Lower leg skin (tissue), 3 donors: ENCODE measurements at regions not wholly inside any gene's neighbourhood (a gene's known extent, or its start where the extent isn't known, plus 50 kb on each side); places are given as distances from the start of the nearest gene placed in this dataset.

Experiments
- POLR2A ChIP-seq, 2 donors: fragments of 450-650 bp; IDR thresholded peaks; one replicate each; pipeline ENCODE4 v1.6.1; 2016 to 2017; ENCODE audit warnings: antibody characterized with exemption in 2 of 2, mild to moderate bottlenecking in 1 of 2, moderate library complexity in 1 of 2
- TF ChIP-seq, protein P1 (sequence below), 3 donors: fragments of 450-650 bp; IDR thresholded peaks; one replicate each; pipeline ENCODE4 v1.5.1; 2016; ENCODE audit warnings: antibody characterized with exemption in 3 of 3, mild to moderate bottlenecking in 3 of 3, moderate library complexity in 2 of 3

DNA sequence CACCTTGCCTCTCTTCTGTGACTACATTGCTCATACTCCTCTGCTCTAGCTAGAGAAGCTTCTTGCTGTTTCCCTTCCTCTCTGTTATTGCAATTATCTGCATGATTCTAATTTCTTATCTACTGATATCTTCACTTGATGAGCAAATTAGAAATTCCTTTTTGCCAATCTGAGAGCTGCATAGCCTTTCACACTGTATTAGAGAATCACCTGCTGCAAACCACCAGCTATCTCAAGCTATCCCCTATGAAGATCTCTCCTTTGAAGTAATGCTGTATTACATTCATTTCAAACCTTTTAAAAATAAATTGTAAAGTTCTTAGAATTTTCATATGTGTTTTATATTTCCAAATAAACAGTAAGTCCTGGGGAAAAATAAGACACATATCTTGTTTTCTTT lies 89.0 kb upstream of the ZNF804B start:
- TF ChIP-seq, protein P1, sequence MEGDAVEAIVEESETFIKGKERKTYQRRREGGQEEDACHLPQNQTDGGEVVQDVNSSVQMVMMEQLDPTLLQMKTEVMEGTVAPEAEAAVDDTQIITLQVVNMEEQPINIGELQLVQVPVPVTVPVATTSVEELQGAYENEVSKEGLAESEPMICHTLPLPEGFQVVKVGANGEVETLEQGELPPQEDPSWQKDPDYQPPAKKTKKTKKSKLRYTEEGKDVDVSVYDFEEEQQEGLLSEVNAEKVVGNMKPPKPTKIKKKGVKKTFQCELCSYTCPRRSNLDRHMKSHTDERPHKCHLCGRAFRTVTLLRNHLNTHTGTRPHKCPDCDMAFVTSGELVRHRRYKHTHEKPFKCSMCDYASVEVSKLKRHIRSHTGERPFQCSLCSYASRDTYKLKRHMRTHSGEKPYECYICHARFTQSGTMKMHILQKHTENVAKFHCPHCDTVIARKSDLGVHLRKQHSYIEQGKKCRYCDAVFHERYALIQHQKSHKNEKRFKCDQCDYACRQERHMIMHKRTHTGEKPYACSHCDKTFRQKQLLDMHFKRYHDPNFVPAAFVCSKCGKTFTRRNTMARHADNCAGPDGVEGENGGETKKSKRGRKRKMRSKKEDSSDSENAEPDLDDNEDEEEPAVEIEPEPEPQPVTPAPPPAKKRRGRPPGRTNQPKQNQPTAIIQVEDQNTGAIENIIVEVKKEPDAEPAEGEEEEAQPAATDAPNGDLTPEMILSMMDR (IDR thresholded peaks at IDR 0.05): no peak
- TF ChIP-seq POLR2A (IDR thresholded peaks at IDR 0.05): no peak
